HPDE6-E6E7 (cell line): ENCODE measurements at regions not wholly inside any gene's neighbourhood (a gene's known extent, or its start where the extent isn't known, plus 50 kb on each side); places are given as distances from the start of the nearest gene placed in this dataset.

Experiments used
- DNase-seq: peaks from one replicate; pipeline ENCODE4 v3.0.0; 2011; ENCODE audit warnings: missing footprints; ENCODE audit errors: extremely low spot score

DNA sequence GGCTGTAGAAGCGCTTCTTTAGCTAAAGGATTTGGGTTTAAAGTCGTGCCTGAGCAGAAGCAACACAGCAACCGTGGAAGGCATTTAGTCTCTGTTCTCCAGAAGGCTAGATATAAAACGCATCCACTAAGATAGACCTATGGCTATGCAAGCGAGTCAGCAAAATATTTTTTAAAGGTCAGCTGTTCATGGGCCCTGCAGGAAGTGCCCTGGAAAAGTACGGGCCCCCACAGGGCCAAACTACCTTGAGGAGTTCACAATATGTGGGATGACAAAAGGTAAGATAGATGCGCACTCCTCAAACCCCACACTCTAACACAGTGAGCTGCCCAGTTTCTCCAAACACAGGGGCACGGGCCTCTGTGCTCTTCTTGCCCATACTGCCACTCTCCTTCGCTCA is 261.6 kb downstream of the VPS13C start:
- no peak for DNase-seq

DNA sequence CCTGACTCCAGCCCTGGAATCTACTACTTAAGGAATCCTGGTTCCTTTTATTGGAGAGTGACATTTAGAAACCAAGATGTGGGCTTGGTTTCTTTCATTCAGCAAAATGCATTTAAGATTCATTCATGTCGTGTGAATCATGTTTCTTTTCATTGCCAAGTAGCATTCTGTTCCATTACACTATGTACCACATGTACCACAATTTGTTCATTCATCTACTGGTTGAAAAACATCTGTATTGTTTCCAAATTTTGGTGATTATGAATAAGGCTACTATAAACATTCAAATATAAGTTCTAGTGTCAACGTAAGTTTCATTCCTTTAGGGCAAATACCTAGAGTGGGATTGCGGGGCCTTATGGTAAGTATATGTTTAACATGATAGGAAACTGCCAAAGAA is 264.2 kb downstream of the VPS13C start:
- no peak for DNase-seq

DNA sequence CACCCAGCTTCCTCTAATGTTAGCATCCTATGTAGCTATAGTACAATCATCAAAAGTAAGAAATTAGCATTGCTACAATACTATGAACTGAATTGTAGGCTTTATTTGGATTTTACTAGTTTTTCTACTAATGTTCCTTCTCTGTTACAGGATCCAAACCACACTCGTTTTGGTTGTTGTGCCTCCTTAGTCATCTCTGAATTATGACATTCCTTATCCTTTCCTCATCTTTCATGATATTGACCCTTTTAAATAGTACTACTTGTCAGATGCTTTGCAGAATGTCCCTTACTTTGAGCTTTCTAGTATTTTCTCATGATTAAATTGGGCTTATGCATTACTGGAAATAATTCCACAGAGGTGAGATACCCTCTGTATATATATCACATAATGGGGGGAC is 265.4 kb downstream of the VPS13C start:
- DNase-seq, result no peak

DNA sequence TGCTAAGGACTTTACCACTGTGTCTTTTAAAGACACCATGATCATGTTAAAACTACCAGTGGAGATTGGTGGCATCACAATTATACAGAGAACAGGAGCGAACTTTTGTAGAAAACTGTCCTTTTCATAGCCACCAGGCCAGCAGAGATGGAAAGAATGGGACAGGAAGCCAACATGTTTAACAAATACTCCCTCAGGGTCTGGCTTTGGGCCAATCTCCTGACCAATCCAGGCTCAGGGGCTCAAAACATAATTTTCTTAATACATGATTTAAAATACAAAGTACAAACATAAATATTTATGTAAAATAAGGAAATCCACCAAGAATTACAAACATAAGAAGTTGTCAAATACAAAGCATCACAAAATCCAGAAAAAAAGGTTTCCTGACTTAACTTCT is 266.0 kb downstream of the VPS13C start:
- DNase-seq, result no peak

DNA sequence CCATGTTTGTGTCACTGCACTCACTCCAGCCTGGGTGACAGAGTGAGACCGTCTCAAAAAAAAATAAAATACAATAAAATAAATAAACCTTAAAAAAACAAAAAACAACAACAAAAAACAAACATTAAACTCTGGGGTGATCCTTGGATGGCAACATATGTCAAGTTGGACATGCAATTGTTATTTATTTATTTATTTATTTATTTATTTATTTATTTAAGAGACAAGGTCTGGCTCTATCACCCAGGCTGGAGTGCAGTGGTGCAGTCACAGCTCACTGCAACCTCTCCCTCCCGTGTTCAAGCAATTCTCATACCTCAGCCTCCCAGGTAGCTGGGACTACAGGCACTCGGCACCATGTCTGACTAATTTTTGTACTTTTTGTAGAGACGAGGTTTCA is 275.5 kb downstream of the VPS13C start:
- DNase-seq, result no peak

DNA sequence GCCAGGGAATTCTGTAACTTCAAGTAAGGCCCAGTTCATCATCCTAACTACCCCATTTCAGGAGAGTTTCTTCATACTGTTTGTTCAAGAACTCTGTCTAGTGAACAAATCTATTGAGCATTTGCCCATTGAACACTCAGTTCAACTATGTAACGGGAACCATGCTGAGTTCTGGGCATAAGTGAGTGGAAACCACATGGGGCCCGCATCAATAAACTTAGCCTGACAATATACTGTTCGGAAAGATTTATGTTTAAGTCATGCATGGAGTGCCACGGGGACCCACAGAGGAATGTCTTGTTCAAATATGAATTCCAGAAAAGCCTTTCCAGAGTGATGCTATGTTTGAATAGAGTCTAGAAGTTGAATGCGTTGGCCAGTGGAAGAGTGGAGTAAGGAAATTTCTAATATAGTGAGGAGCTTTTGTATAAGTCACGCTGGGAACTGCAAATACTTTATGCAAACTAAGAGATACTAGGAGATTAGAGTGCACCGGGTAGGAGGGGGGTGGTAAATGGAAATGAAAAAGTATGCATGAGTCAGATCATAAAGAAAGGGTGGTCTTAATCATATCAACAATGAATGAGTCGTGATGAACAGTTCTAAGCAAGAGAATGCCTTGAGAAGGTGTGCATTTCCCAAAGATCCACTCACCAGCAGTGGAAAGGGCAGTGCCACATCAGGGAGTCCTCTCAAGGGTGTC is 279.8 kb downstream of the VPS13C start:
- no peak for DNase-seq

DNA sequence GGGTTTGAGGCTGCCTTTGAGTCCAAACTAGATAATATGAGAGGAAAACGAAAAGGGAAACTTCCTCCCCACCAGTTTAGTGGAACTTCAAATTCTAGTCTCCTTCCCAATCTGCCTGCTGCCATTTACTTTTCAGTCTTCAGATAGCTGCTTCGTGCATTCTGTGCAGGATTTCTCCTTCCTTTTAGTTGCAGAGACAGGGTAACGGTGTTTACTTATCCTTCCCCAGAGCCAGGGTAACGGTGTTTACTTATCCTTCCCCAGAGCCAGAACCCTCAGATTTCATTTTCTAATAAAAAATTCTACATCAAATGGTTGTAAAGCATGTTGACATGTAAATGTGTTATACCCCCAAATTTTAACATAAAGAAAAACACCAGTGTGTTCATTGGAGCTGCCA is 282.6 kb downstream of the VPS13C start:
- no peak for DNase-seq

DNA sequence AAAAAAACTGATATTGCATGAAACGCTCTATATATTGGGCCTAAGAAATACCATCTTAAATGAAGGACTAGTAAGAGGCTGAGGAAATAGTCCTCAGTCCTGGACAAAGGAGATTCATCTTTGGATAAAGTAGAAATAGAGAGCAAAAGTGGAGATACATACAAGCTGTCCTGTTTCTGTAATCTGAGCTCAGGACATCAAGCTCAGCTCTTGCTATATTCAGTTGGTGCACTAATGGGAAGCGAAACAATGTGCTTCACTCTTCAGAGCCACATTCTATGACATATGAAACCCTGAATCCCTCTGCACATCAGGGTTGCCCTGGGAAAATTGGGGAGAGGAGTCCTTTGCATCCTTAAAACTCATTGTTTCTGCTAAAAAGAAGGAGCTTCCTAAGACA is 290.7 kb downstream of the VPS13C start:
- no peak for DNase-seq

DNA sequence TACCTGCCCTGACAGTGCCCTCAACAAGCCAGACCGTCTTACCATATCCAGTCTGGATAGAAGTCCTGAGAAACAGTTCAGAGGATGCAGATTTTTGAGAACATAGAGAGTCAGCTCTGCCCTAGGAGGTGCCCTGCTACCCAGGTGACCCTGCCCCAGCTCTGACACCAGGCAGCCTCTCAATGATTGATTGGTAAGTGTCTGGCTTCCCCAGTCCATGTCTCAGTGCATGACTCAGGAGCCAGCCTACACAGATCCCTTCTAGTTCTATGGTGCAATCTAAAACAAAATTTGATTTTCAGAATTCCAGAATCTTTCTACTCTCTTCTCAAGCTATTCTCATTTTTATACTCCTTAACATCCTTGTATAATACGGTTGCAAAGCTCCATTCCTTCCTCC is 292.1 kb downstream of the VPS13C start:
- no peak for DNase-seq

DNA sequence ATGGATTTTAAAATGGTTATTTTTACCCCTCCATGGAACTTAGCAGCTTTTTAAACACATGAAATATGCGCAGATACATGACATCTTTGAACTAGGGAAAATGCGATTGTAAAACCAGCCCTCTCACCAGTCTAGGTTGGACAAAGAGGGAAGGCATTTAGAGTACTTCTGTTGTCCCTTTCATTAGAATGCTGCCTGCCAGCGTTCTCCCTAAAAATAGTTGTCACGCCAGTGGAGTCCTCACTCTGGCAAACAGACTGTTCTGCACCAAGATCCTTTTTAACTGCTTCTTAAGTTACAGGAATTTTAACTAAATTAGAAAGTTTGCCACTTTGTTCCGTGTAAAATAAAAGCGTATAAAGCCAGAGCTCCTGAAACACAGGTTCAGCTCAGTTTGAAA is 295.3 kb downstream of the VPS13C start:
- no peak for DNase-seq

DNA sequence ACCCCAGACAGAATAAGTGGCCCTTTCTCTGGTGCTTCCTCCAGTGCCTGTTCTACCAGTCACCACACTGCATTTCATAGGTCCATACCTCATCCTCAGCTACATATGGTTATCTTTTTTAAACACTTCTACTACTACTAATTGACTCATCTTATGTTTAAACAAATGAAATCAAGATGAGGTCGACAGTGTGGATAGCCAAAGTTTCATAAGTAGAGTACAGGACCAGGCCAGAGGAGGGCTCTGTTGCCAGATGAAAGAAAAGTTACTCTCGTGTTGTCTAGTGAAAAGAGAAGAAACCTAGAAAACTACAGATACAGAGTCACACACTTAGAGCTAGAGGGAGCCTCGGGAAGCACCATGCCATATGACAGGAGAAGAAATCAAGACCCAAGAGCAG is 296.1 kb downstream of the VPS13C start:
- no peak for DNase-seq

DNA sequence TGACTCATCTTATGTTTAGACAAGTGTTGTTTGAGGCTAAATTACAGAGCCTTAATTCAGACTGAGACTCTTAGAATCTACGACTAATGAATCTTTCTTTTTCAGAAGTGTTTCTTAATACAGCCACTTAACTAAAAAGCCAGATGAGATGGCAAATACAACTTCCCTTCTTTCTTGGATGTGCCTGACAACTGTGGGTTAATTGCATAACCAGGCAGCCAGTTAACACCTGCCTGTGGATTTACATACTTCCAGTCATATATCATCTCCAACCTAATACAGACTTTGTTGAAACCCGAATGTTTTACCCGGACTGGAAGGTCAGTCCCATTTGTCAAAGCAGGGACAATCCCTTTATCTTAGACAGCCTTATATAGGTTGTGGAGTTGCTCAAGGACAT is 297.6 kb downstream of the VPS13C start:
- DNase-seq, result no peak

DNA sequence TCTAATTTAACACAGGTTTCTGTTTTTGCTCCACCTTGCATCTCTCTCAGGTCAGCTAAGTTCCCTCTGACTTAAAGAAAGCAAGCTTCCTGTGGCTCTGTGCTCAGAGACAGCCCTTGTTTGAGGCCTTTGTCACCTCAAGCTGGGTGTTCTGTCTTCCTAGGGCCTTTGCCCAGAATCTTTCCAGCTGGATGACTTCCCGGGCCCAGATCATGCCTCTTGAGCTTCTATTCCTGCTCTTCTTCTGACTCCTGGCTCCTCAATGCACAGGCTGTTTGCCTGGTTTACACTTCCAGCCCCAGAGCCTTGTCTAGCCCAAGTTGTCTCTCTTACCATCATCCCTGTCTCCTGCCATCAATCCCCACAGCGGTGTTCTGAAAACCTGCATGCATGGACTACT is 300.6 kb downstream of the VPS13C start:
- no peak for DNase-seq

DNA sequence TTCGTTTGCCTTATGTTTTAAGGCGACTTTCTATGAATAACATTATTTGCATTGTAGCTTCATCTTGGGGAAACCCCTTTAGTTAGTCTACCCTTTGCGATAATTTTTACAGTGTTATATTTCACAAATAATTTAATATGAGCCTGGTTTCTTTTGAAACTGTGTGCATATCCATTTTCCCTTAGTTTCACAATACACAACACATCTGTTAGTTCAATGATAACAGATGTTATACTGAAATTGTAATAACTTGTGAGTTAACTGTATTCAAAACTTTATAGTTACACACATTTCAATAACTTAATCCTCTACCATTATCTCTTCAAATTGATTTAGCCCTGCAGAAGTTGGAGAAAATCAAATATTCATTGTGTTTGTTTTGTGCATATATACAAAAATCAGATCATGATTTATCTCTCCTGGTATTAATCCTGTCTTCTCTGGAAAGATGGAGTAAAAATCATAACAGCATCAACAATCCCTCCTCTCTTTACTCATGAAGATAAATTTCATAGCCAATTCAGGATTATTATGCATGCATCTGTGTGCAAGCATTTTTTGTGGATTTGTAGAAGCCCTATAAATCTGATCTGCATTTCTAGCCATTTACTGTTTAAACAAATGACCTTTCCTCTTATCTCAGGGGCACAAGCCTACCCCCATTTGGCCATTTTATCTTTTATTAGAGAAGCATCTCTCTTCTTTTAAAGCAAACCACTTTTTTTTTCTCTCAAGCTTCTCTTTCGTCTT is 304.0 kb downstream of the VPS13C start:
- DNase-seq, result no peak

DNA sequence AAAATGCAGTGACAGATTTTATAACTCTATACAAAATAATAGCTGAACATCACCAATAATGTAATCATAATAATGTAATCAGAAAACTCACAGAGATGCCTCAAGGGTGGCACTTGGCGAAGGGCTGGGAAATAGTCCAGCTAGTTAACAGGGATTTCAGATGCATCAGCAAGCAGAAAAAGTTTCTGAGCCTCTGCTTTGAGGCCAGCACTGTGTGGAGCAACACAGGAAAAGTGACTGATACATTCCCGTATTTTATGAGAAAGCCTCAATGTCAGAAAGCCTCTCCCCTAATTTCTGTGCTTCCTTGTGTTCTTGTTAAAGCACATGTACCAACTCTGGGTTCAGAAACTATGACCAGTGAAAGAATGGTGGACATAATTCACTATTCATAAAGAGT is 304.8 kb downstream of the VPS13C start:
- no peak for DNase-seq

DNA sequence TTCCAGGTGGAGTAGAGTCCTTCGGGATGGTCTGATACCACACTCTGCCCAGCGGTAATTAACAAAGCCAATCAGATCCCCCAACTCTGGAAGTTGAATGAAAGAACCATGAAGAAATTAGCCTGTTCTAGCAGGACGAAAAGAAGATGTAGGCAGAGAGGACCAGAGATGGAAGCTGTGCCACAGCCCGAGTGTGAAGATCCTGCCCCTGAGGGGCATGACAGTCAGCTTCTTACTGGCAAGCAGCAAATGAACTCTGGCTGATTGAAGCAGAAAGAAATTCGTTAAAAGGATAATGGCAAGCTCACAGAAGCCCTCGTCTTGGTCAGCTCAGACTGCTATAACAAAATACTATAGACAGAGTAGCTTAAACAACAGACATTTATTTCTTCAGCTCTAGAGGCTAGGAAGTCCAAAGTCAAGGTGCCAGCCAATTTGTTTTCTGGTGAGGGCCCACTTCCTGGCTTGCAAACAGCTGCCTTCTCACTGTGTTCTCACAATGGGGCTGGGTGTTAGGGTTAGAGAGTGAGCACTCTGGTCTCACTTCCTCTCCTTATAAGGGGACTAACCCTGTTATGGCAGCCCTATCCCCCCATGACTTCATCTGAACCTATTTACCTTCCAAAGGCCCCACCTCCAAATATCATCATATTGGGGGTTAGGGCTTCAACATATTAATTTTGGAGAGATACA is 307.1 kb downstream of the VPS13C start:
- no peak for DNase-seq

DNA sequence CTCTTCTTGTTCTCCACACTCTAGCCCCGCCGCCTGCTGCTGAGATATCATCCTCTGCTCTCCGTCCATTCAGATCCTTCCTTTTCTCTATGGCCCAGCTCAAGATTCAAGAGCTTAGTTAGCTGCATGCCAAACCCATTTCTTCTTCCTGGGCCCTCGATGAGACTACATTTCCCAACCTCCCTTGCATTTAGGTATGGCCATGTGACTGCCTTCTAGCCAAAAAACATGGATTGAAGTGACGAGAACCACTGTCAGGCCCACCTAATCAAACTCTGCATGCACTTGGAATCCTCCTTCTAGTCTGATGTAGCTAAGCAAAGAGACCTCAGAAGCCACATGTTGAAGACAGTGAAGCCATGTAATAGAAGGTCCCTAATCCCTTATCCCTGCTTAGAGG is 308.2 kb downstream of the VPS13C start:
- no peak for DNase-seq

DNA sequence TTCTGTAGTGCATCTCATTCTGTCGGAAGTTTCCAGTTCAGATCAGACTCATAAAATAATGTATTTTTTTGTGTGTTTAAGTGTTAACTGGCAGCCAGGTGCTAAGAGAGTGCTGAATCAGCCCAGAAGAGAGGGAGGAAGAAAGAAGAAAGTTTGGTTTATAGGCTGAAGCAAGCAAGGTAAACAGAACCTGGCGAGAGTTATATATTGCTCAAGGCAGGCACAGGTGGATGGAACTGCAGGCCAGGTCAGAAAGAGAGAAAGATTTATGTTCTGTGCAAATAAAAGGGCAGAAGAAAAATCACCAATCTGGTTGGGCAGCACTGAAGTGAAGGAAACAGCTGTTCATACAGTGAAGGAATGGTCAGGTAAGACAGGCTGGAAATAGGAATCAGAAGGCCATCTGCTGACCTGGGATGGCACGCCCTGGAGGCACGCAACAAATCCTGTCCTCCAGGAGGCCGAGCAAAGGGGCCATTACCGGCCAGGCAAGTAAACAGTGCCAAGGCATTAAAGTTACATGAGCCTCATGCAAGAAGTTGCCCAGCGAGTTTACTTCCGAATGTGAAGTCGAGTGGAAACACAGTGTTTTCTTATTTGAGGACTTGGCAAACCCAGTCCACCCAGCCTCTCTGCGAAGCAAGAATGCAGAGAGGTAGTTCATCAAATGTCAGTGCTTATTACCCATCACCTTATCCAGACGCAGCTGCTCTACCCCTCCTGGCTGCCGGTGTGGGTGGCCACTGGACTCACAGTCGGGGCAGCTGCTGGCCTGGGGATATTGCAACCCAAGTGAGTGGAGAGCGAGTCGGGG is 309.8 kb downstream of the VPS13C start:
- DNase-seq, result no peak

DNA sequence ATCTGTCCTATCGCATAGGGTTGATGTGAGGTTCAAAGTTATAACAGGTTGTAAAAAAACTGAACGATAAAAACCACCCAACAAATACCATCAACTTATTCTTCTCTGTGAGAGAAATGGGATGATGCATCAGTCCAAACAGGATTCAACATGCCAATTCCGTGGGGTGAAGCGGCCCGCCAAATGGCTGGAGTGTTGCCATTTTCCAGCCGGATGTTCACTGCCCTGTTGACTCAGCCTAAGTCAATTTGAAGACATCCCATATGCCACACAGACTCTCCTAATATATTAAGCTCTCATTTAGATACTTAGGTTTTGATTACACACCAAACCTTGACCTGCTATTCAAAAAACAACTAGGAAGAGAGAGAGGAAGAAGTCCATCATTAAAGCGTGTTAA is 311.1 kb downstream of the VPS13C start:
- DNase-seq, result peak; percentile 81

DNA sequence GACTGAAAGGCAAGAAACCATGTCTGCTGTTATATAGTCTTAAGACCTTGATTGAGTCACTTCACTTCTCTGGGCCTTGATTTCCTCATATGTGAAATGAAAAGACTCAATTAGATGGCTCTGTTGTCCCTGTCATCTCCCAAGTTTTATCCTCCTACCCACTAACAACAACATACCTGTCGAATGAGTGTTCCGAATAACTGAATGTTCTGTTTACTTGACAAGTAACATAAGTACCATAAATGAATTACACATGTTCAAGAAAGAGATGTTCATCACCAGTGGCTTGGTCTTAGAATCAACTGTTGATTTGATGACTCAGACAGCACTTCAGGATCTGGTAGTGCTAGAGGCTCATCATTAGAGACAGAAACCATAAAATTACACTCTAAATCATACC is 311.7 kb downstream of the VPS13C start:
- peak; percentile 13 for DNase-seq

DNA sequence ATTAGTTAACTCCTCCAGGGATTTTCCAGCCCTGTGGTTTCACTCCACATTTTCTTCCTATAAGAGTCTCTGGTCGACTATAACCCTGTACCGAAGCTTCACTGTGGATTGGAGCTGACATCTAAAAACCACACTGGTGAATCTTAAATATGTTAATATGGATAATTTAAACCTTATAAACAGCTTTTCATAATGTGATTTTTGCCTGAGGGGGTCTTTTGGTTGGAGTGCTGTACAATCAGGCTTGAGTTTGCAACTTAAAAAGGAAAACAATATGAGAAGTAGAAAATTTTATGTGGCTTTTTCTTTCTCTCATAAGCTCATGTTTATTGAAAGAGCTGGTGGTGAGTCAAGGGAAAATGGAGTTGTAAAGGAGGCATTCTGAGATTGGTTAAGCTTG is 313.7 kb downstream of the VPS13C start:
- DNase-seq, result no peak

DNA sequence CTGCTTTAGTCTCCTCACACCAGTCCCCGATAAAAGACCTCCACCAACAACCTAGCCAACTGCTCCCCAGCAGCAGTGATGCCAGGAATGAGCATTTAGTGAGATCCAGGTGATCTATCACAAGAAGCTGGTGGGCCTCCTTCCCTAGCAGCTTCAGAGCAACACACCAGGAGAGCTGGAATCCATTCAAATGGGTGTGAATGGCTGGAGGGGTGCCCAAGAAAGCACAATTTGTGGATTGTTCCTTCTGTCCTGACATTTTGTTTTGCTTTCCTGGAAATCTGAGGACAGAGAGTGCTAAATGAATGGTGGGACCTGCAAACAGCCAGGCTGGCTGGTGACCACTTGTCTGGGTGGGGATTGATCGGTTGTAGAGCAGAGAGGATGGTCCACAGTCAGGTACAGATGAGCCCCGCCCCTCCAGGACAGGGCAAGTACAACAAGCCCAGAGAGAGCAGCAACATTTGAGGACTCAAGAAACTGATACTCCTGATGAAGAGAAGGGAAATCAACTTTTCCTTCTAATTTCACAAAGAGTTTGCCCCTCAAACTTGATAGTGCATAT is 316.8 kb downstream of the VPS13C start:
- no peak for DNase-seq
